Adrenal gland (tissue), 9 donors: ENCODE measurements at regions not wholly inside any gene's neighbourhood (a gene's known extent, or its start where the extent isn't known, plus 50 kb on each side); places are given as distances from the start of the nearest gene placed in this dataset.

Experiments
- DNase-seq, 7 donors: peaks; one replicate each; pipeline ENCODE4 v3.0.0-alpha.2; 2019 to 2020
- H3K27ac ChIP-seq, 5 donors: fragments of 200-600 bp; sonication (generic) in 4 of 5; 1 replicate in 3 of 5; 2 replicates in 2 of 5; pipeline versions ENCODE4 v1.5.1 to v1.8.0; 2016 to 2020; ENCODE audit warnings: mild to moderate bottlenecking in 1 of 5
- H3K27me3 ChIP-seq: fragments of 200-600 bp; 2 replicates; pipeline ENCODE4 v1.8.0; 2021
- H3K36me3 ChIP-seq, 2 donors: fragments of 200-600 bp; replicated peaks in 1 of 2; 1 replicate in 1 of 2; 2 replicates in 1 of 2; pipeline versions ENCODE4 v1.5.1 to v1.8.0; 2018 to 2022
- H3K4me1 ChIP-seq, 2 donors: fragments of 200-600 bp; replicated peaks in 1 of 2; 1 replicate in 1 of 2; 2 replicates in 1 of 2; pipeline versions ENCODE4 v1.5.1 to v1.8.0; 2018 to 2021
- H3K4me3 ChIP-seq, 4 donors: fragments of 200-600 bp; sonication (generic) in 3 of 4; one replicate each; pipeline ENCODE4 v1.5.1; 2016 to 2018
- H3K9me3 ChIP-seq, 3 donors: fragments of 200-600 bp; sonication (generic) in 1 of 3; replicated peaks in 1 of 3; 1 replicate in 2 of 3; 2 replicates in 1 of 3; pipeline versions ENCODE4 v1.5.1 to v1.8.0; 2016 to 2021
- CTCF ChIP-seq, 6 experiments: fragments of 450-650 bp in 4 of 6; fragments of 200-600 bp in 2 of 6; sonication (generic) in 1 of 6; IDR thresholded peaks; 1 replicate in 5 of 6; 2 replicates in 1 of 6; pipeline versions ENCODE4 v1.5.1 to v1.8.0; 2016 to 2021; ENCODE audit warnings: antibody characterized with exemption in 6 of 6, mild to moderate bottlenecking in 2 of 6, moderate library complexity in 1 of 6
- POLR2A ChIP-seq, 2 donors: fragments of 450-650 bp; IDR thresholded peaks; one replicate each; pipeline ENCODE4 v1.6.1; 2017; ENCODE audit warnings: antibody characterized with exemption in 2 of 2, mild to moderate bottlenecking in 2 of 2, moderate library complexity in 1 of 2
- WGBS, 4 donors: extraction: QIAGEN DNeasy Blood & Tissue Kit in 2 of 4; methylation state at CpG; one replicate each; pipeline versions ENCODE4 v1.1.5 to v1.1.7; 2013 to 2017; 5-methylcytosine and 5-hydroxymethylcytosine counted together
- intact Hi-C, 2 donors: fragments of 100-400 bp; cut with DNase I; formaldehyde crosslinking; loops; one replicate each; pipeline versions ENCODE4 v1.14.1 to v1.15.0; 2022 to 2023
- donor health status: healthy with polysubstance abuse.
- donor health status: Bipolar disorder and iron deficiency.
- donor health status: DM: yes; HTN: yes; CAD: no.
- donor health status: DM: no; HTN: no; CAD: no.
- donor health status: DM: no; HTN: no; CAD: no.

GRCh38 chr13:69296130-69296529 is 811.5 kb upstream of the ATXN8OS start:
- Histone ChIP-seq H3K4me1 (no peaks in the 10 kb centered on the region), H3K27me3 (no peaks in the 10 kb centered on the region), H3K4me3 (no peak overlapping the region), H3K27ac (no peak overlapping the region), H3K36me3 (no peaks in the 10 kb centered on the region), H3K9me3 (no peaks in the 10 kb centered on the region)
- TF ChIP-seq CTCF (IDR thresholded peaks at IDR 0.05): no peak
- no peak for TF ChIP-seq POLR2A (IDR thresholded peaks at IDR 0.05)
- WGBS, 4 donors: 62 to 74% (median 67%) methylated on average over 1 of the region's 1 CpG
- intact Hi-C loops: no loop called here
- no peak for DNase-seq

GRCh38 chr13:69292789-69293425 is 814.7 kb upstream of the ATXN8OS start:
- TF ChIP-seq POLR2A (IDR thresholded peaks at IDR 0.05) (no peak), CTCF (IDR thresholded peaks at IDR 0.05) (no peak)
- intact Hi-C loops: no loop called here
- WGBS, 4 donors: 64 to 75% (median 70%) methylated on average over 2 of the region's 2 CpGs
- no peaks in the 10 kb centered on the region for H3K4me1 ChIP-seq
- no peaks in the 10 kb centered on the region for H3K27me3 ChIP-seq
- H3K4me3 ChIP-seq: no peak overlapping the region
- H3K36me3 ChIP-seq: no peaks in the 10 kb centered on the region
- no peaks in the 10 kb centered on the region for H3K9me3 ChIP-seq
- no peak for DNase-seq
- no peak overlapping the region for H3K27ac ChIP-seq

- no peak for DNase-seq
Measured at GRCh38 chr13:69291292-69291906, 816.2 kb upstream of the ATXN8OS start.

GRCh38 chr13:69288026-69288425 is 819.6 kb upstream of the ATXN8OS start:
- Histone ChIP-seq H3K4me3 (no peak overlapping the region), H3K27me3 (no peaks in the 10 kb centered on the region), H3K4me1 (no peaks in the 10 kb centered on the region), H3K9me3 (no peaks in the 10 kb centered on the region), H3K36me3 (no peaks in the 10 kb centered on the region), H3K27ac (no peak overlapping the region)
- intact Hi-C loops: no loop called here
- no peak for DNase-seq
- TF ChIP-seq POLR2A (IDR thresholded peaks at IDR 0.05): no peak
- no peak for TF ChIP-seq CTCF (IDR thresholded peaks at IDR 0.05)

More at GRCh38 chr13:69291292-69291906, 816.2 kb upstream of the ATXN8OS start:
- WGBS, 4 donors: 75 to 93% (median 81%) methylated on average over 1 of the region's 1 CpG
- no peak overlapping the region for H3K4me3 ChIP-seq
- H3K9me3 ChIP-seq: no peaks in the 10 kb centered on the region
- H3K27me3 ChIP-seq: no peaks in the 10 kb centered on the region
- TF ChIP-seq CTCF (IDR thresholded peaks at IDR 0.05) (no peak), POLR2A (IDR thresholded peaks at IDR 0.05) (no peak)
- H3K4me1 ChIP-seq: no peaks in the 10 kb centered on the region
- intact Hi-C loops: no loop called here
- no peaks in the 10 kb centered on the region for H3K36me3 ChIP-seq
- no peak overlapping the region for H3K27ac ChIP-seq
